ENCODE measurements at regions not wholly inside any gene's neighbourhood (a gene's known extent, or its start where the extent isn't known, plus 50 kb on each side); places are given as distances from the start of the nearest gene placed in this dataset.

DNA sequence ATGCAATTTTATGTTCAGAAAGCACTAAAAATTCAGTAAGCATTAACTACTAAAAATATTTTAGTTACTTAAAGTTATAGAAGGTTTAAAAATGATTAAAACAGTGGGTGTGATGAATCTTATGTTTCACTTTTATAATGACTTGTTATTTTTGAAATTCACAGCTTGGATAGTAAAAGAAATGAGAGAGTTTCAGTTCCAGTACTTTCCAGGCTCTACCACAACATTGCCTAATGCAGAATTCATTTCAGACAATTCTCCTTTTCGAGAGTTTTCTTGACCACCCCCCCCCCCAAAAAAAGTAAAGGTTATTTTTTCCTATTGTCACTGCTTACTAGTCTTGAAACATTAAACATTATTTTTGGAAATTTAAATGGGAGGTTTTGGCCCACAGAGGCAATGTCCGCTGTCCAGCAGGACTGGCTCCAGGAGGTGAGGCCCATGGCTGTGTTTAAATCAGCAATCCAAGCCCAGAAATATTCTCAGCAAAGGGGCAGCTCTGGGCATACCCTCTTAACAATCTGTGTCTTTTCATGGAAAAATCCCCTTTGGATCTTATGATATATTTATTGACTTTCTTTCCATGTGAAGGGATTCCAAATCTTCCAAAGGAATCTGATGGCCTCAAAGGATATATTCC lies 519.9 kb downstream of the MAFB start:
- TF ChIP-seq CTCF (IDR thresholded peaks at IDR 0.05) (no peak), EP300 (IDR thresholded peaks at IDR 0.05) (no peak), POLR2A (IDR thresholded peaks at IDR 0.05) (no peak)
